ENCODE measurements at regions not wholly inside any gene's neighbourhood (a gene's known extent, or its start where the extent isn't known, plus 50 kb on each side); places are given as distances from the start of the nearest gene placed in this dataset.

DNA sequence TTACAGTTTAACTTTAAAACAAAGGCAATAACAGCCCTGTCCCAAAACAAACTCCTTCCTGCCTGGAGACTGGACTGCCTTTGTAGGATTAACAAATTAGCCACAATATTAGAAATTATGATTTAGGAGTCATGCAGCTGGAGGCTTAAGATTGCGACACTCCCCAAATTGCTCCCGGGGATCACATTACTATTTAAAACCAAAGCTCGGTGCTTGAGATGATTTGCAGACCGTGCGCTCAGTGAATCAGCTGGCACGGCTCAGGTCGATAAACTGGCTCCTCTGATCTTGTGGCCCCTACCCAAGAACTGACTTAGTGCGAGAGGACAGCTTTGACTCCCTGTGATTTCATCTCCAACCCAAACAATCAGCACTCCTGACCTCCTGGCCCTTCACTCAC lies 829.3 kb downstream of the NLGN4X start:
- H3K4me3 ChIP-seq (ENCODE audit: low read depth, low read length) = no peak overlapping the region
- CTCF ChIA-PET = no interaction called here
- TF ChIP-seq, protein P1, sequence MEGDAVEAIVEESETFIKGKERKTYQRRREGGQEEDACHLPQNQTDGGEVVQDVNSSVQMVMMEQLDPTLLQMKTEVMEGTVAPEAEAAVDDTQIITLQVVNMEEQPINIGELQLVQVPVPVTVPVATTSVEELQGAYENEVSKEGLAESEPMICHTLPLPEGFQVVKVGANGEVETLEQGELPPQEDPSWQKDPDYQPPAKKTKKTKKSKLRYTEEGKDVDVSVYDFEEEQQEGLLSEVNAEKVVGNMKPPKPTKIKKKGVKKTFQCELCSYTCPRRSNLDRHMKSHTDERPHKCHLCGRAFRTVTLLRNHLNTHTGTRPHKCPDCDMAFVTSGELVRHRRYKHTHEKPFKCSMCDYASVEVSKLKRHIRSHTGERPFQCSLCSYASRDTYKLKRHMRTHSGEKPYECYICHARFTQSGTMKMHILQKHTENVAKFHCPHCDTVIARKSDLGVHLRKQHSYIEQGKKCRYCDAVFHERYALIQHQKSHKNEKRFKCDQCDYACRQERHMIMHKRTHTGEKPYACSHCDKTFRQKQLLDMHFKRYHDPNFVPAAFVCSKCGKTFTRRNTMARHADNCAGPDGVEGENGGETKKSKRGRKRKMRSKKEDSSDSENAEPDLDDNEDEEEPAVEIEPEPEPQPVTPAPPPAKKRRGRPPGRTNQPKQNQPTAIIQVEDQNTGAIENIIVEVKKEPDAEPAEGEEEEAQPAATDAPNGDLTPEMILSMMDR (IDR thresholded peaks at IDR 0.05; ENCODE audit: insufficient read depth, low read length, missing control alignments) = no peak
- POLR2A ChIA-PET = no interaction called here
- DNase-seq (ENCODE audit: low read depth, low spot score) = no peak

DNA sequence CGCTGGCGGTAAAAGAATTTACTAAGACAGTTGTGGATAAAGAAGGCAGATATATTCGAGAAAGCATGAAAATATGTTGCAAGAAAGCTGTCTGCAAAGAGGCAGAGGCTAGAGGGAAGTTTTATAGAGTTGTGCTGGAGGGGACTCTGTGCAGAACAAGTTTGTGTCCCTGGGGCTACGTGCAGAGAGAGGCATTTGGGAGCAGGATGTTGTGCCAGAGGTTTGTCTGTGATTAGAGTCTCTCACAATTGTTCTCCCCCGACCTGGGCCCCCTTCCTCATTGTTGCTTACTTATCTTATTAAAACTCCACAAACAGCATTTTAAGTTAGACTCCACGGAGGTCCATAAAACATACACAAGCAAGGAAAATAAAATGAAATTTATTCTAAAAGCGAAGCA lies 831.3 kb downstream of the NLGN4X start:
- H3K4me3 ChIP-seq (ENCODE audit: low read depth, low read length) = no peak overlapping the region
- TF ChIP-seq, protein P1 (IDR thresholded peaks at IDR 0.05; ENCODE audit: insufficient read depth, low read length, missing control alignments) = no peak
- ChIA-PET CTCF (no interaction called here), POLR2A (no interaction called here)
- DNase-seq (ENCODE audit: low read depth, low spot score) = no peak

DNA sequence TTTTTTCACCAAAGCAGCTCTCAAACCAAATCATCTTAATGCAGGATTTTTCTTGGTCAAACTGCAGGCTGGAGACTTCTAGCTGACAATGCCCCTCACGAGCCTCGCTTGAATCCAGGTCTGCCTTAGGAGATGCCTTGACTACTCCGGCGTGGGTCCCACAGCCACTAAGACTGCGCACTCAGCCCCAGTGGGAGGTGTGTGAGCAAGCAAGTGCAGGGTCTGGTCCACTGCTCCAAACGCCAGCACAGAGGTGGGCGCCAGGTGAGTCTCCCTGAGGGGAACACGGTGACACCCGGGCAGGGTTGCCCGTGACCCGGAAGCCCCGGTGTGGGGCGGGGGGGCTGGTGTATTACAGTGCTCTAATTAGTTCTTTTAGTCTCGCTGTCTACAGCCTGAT lies 838.3 kb downstream of the NLGN4X start:
- ChIA-PET CTCF (no interaction called here), POLR2A (no interaction called here)
- DNase-seq (ENCODE audit: low read depth, low spot score) = no peak
- TF ChIP-seq, protein P1 (IDR thresholded peaks at IDR 0.05; ENCODE audit: insufficient read depth, low read length, missing control alignments) = no peak
- no peak overlapping the region for H3K4me3 ChIP-seq (ENCODE audit: low read depth, low read length)

DNA sequence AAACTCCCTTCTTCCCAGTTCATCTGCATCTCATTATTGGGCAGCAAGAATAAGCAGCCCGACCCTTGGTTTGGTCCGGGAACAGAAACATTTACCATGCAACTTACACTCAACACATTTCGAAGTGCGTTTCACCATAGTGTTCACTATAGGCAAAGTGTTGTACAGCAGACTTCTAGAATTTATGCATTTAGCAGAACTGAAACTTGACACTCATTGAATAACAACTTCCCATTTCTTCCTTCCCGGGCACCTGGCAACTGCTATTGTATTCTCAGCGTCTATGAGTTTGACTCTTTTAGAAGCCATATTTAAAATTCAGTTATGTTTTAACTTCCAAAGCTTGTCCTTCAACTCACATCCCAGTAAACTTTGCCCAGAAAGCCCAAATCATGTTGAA lies 840.6 kb downstream of the NLGN4X start:
- CTCF ChIA-PET = no interaction called here
- no peak for DNase-seq (ENCODE audit: low read depth, low spot score)
- TF ChIP-seq, protein P1 (IDR thresholded peaks at IDR 0.05; ENCODE audit: insufficient read depth, low read length, missing control alignments) = no peak
- H3K4me3 ChIP-seq (ENCODE audit: low read depth, low read length) = no peak overlapping the region
- POLR2A ChIA-PET = no interaction called here

DNA sequence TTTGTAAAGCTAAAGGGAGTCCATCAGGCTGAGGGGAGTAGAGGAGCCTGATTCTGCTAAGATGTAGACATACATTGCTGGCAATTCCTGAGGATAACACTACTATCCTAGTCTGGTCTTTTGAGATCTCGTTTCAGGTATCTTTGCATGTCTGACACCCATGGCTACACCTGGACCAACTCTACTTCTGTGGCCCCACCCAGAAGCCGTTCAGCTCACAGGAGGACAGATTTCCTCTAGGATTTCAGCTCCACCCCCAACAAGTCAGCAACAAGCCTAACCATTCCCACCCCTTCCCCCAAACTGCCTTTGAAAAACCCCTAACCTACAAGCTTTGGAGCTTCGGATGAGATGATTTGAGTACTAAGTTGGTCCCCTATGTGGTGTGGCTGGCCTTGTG lies 848.2 kb downstream of the NLGN4X start:
- CTCF ChIA-PET = no interaction called here
- POLR2A ChIA-PET = no interaction called here
- TF ChIP-seq, protein P1 (IDR thresholded peaks at IDR 0.05; ENCODE audit: insufficient read depth, low read length, missing control alignments) = no peak
- DNase-seq (ENCODE audit: low read depth, low spot score) = no peak
- no peak overlapping the region for H3K4me3 ChIP-seq (ENCODE audit: low read depth, low read length)

DNA sequence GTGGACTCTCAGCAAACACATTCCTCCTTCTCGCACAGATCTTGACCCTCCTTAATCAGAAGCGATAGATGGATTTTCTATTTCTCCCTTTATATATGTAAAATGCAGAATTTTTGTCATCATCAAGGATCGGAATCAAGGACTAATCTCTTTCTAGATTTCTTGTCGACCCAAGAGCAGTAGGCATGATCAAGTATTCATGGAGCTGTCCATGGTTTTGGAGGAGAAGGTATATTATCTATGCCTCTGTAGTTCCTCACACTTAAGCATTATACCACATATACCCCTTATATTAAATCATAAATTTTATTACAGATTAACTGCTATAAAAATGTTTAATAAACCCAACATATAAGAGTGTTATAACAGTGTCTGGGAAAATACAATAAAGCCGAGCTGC lies 886.8 kb downstream of the NLGN4X start:
- CTCF ChIA-PET = no interaction called here
- TF ChIP-seq, protein P1 (IDR thresholded peaks at IDR 0.05; ENCODE audit: insufficient read depth, low read length, missing control alignments) = no peak
- H3K4me3 ChIP-seq (ENCODE audit: low read depth, low read length) = no peak overlapping the region
- DNase-seq (ENCODE audit: low read depth, low spot score) = no peak
- POLR2A ChIA-PET = no interaction called here

Measured in AG04449 (cell line).